HG02571 (cell line): ENCODE measurements at regions not wholly inside any gene's neighbourhood (a gene's known extent, or its start where the extent isn't known, plus 50 kb on each side); places are given as distances from the start of the nearest gene placed in this dataset.

ENCODE experiments used
- ATAC-seq: cut with Tn5 transposase; IDR thresholded peaks from one replicate; pipeline ENCODE4 v1.9.1; 2021; ENCODE audit warnings: mild to moderate bottlenecking, moderate library complexity; ENCODE audit not compliant: unreplicated experiment

- no peak for ATAC-seq
These were observed 174.3 kb upstream of the SERPINE2 start for GRCh38 chr2:224213396-224213795.

GRCh38 chr2:224211791-224212190 is 172.7 kb upstream of the SERPINE2 start:
- ATAC-seq, result no peak

- no peak for ATAC-seq
These were observed 172.0 kb upstream of the SERPINE2 start for GRCh38 chr2:224211181-224211480.

- ATAC-seq, result no peak
These were observed 171.4 kb upstream of the SERPINE2 start for GRCh38 chr2:224210286-224211180.

DNA sequence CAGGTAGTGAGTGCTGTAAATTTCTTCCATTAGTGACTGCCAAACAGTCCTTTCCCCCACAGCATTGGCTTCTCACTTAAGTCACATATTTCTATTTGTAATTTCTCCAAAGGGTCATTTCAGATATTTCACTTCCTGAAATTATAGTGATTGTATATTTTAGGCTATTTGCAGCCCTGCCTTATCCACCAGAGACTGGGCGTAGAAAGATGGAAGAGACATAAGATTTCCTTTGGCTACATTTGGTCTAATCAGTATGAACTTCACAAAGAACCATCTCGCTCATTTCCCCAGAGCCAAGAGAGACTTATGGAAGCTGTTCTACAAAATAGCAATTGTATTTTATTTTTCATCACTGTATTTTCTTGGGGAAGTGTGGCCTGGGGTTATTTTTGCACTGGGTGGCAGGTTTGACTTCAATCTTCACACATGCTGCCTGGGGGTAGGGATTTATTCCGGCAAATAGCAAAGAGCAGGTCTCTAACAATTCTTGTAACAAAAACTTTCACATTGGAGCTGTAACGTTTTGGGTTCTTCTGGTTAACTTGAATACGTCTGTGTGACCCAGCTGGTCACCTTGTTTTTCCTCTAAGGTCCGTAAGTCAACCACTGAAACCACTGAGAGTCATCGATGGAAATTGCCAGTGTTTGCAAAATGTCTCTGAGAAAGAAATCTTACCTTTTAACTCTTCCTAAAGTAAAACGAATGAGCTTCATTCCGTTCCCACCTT is 170.6 kb upstream of the SERPINE2 start:
- ATAC-seq, result no peak

GRCh38 chr2:224208443-224208842 is 169.4 kb upstream of the SERPINE2 start:
- ATAC-seq, result no peak

DNA sequence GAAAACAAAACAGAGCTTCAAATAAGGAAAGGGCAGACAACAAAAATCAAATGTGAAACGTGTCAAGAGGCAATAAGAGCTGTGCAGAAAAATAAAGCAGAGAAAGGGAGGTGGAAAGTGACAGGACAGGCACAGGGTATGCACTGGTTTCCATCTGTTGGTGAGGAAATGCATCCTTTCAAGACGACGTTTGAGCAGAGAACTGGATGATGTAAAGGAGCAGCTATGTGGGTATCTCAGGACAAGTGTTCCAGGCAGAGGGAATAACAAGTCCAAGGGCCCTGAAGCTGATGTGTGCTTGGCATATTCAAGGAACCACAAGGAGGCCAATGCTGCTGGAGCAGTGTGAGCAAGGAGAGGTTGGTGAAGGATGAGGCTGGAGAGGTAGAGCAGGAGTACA is 168.9 kb upstream of the SERPINE2 start:
- ATAC-seq, result no peak

GRCh38 chr2:224206816-224207215 is 167.7 kb upstream of the SERPINE2 start:
- no peak for ATAC-seq

DNA sequence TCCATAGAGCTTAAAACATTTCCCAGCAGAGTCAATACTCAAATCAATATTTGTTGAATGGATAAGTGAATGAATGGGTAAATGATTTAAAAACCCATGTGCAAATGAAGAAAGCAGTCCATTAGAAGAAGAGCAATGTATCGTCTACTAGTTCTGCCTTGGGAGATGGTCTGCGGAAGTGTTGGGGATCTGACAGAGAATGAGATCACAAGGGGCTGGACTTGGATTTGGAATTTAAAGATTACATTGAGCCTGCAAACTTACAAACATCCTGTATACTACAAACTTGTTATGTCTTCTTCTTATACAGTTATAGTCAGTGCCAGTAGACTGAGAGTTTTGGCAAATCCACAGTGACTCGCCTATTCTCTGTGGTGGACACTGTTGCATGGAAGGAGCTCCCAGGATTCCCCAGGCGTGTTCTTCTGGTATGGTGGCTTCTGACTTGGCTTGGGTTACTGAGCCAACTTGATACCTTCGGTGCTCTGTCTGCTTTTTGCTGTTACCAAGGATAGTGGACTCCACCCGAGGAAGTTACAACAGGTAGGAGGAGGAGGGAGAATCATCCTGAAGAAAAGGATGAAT is 163.3 kb upstream of the SERPINE2 start:
- ATAC-seq, result no peak

GRCh38 chr2:224198436-224198835 is 159.3 kb upstream of the SERPINE2 start:
- no peak for ATAC-seq

- ATAC-seq, result no peak
These were observed 157.7 kb upstream of the SERPINE2 start for GRCh38 chr2:224196810-224197209.

DNA sequence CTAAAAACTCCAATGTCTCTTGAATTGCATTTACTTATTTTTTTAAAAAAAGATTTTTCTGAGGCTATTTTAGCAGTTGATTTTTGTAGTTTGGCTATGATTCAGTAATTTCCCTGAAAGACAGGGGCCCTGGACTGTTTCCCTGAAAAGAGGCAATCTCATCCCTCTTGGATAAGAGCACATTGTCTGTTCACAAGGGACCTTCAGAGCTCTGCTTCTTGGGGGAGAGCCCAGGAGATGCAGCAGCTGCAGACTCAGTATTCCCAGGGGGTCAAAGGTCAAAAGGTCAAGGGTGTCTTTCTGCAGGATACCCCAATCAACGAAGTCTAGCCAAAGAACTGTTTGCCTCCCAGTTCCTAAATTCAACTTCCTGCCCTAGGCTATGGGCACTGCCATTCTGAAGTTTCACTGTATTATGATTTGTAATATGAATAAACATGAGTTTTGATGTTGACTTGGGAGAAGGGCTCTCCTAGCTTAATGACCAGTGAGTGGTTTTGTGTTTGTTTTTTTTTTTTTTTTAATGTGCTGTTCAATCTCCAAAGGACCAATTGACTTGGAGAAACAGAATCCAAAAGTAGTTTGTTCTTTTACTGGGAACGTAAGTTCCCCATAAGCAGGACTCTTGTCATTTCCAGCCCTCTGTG is 157.0 kb upstream of the SERPINE2 start:
- ATAC-seq, result no peak

GRCh38 chr2:224194161-224194560 is 155.1 kb upstream of the SERPINE2 start:
- ATAC-seq, result no peak

DNA sequence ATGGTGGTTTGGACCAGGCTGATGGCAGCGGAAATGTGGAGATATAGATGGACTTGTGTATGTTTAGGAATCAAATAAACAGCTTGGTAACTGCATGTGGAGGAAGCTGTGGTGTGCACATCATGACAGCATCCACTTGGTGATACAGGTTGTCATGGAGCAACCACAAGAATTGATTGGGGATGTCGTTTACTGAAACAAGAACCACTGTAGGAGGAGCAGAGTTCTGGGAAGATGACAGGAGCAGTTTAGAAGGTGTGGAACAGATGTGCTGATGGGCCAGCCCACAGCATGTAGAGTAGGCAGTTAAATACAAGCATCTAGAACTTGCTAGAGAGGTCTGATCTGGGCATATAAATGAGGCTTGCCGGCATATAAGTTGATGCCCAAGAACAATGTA is 152.4 kb upstream of the SERPINE2 start:
- no peak for ATAC-seq

GRCh38 chr2:224190936-224191270 is 151.8 kb upstream of the SERPINE2 start:
- no peak for ATAC-seq

GRCh38 chr2:224190234-224190935 is 151.3 kb upstream of the SERPINE2 start:
- no peak for ATAC-seq

DNA sequence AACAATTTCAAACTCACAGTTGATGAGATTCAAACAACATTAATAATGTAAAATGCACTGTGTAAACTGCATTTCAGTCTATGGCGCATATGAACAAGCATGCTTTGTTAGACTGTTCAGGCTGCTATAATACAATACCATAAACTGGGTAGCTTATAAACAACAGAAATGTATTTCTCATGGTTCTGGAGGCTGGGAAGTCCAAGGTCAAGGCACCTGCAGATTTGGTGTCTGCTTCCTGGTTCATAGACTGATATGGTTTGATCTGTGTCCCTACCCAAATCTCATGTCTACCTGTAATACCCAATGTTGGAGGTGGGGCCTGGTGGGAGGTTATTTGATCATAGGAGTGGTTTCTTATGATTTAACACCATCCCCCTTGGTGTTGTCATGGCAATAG is 148.1 kb upstream of the SERPINE2 start:
- no peak for ATAC-seq

GRCh38 chr2:224185023-224185601 is 146.0 kb upstream of the SERPINE2 start:
- no peak for ATAC-seq

DNA sequence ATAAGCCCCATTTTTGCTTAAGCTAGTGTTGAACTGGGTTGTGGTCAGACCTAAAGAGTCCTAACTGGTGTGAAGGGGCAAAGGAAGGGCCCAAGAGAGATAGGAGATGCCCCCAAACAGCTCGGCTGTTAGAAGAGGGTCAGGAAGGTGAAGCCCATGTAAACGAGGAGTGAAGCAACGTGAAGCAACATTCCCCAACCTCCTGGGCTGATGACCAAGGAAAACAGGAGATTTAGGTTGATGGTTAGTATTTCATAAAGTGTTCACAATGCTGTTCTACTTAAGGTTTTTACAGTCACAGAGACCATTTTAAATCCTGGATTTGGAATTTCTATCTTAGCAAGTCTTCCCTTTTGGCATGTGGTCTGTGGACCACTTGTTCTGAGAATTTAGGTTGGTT is 144.0 kb upstream of the SERPINE2 start:
- ATAC-seq, result no peak

GRCh38 chr2:224182498-224182897 is 143.4 kb upstream of the SERPINE2 start:
- no peak for ATAC-seq
